ENCODE measurements at regions not wholly inside any gene's neighbourhood (a gene's known extent, or its start where the extent isn't known, plus 50 kb on each side); places are given as distances from the start of the nearest gene placed in this dataset.

DNA sequence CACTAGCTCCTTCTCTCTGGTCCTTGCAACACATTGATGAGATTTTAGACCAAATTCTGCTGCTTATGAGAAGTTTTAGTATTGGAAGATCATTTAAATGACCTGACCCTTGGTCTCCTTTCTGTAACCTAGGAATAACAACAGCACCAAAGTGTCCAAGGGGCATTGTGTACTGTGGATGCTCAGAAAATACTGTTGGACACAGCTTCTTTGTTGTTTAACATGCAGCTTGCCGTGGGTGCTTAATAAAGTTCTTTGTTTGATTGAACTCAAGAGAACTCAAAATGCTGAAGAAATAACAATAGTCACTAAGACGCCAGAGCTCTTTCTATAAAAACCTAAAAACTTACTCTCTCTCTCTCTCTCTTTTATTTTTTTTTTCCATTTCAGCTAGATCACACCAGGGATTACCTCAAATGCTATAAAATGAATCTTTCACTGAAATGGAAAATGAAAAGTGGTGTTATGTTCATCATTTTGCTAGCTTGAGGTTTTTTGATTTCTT lies 548.9 kb upstream of the CDH8 start:
- TF ChIP-seq JUNB (IDR thresholded peaks at IDR 0.05) (no peak), CREB1 (IDR thresholded peaks at IDR 0.05; ENCODE audit: low read depth) (no peak), YY1 (IDR thresholded peaks at IDR 0.05; ENCODE audit: low read depth, low read length) (no peak), POLR2A (IDR thresholded peaks at IDR 0.05; ENCODE audit: low read depth, low read length) (no peak), NFIC (IDR thresholded peaks at IDR 0.05; ENCODE audit: low read depth, low read length) (no peak), HDGF (IDR thresholded peaks at IDR 0.05) (no peak), SUZ12 (IDR thresholded peaks at IDR 0.05; ENCODE audit: unreplicated experiment) (no peak), NFXL1 (IDR thresholded peaks at IDR 0.05; ENCODE audit: borderline replicate concordance) (no peak)
- TF ChIP-seq, protein P1, sequence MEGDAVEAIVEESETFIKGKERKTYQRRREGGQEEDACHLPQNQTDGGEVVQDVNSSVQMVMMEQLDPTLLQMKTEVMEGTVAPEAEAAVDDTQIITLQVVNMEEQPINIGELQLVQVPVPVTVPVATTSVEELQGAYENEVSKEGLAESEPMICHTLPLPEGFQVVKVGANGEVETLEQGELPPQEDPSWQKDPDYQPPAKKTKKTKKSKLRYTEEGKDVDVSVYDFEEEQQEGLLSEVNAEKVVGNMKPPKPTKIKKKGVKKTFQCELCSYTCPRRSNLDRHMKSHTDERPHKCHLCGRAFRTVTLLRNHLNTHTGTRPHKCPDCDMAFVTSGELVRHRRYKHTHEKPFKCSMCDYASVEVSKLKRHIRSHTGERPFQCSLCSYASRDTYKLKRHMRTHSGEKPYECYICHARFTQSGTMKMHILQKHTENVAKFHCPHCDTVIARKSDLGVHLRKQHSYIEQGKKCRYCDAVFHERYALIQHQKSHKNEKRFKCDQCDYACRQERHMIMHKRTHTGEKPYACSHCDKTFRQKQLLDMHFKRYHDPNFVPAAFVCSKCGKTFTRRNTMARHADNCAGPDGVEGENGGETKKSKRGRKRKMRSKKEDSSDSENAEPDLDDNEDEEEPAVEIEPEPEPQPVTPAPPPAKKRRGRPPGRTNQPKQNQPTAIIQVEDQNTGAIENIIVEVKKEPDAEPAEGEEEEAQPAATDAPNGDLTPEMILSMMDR (IDR thresholded peaks at IDR 0.05 in 2 of 3, conservative IDR thresholded peaks at IDR 0.05 in 1 of 3; ENCODE audit: control insufficient read depth in 2 of 3, extremely low read depth in 1 of 3, insufficient read depth in 1 of 3, low read depth in 3 of 3, low read length in 3 of 3): no peak
